ENCODE measurements at regions not wholly inside any gene's neighbourhood (a gene's known extent, or its start where the extent isn't known, plus 50 kb on each side); places are given as distances from the start of the nearest gene placed in this dataset.

GRCh38 chr4:104859601-104860237 is 287.0 kb upstream of the TET2 start:
- in situ Hi-C loops (cut with HindIII; ENCODE audit: low pct_ligation_motif_present, low sequenced_read_pairs): no loop called here
- DNase-seq: no peak
- no peak for TF ChIP-seq CTCF (IDR thresholded peaks at IDR 0.05; ENCODE audit: low read depth, low read length, missing control alignments)
- no peaks in the 10 kb centered on the region for H3K27me3 ChIP-seq (replicated peaks)
- H3K27ac ChIP-seq: no peak overlapping the region
- no peaks in the 10 kb centered on the region for H3K36me3 ChIP-seq (replicated peaks)
- H3K4me3 ChIP-seq (ENCODE audit: low read depth, low read length): no peak overlapping the region

- in situ Hi-C loops (cut with HindIII; ENCODE audit: low pct_ligation_motif_present, low sequenced_read_pairs): no loop called here
- Histone ChIP-seq H3K4me3 (ENCODE audit: low read depth, low read length) (no peak overlapping the region), H3K27ac (no peak overlapping the region), H3K36me3 (replicated peaks) (no peaks in the 10 kb centered on the region), H3K27me3 (replicated peaks) (no peaks in the 10 kb centered on the region)
- peak; percentile 81 for TF ChIP-seq CTCF (IDR thresholded peaks at IDR 0.05; ENCODE audit: low read depth, low read length, missing control alignments)
- peak; percentile 59 for DNase-seq
These were observed 286.2 kb upstream of the TET2 start for GRCh38 chr4:104860238-104861123.

GRCh38 chr4:104866809-104867208 is 279.9 kb upstream of the TET2 start:
- in situ Hi-C loops (cut with HindIII; ENCODE audit: low pct_ligation_motif_present, low sequenced_read_pairs): no loop called here
- DNase-seq: no peak
- Histone ChIP-seq H3K4me3 (ENCODE audit: low read depth, low read length) (no peak overlapping the region), H3K36me3 (replicated peaks) (no peaks in the 10 kb centered on the region), H3K27me3 (replicated peaks) (no peaks in the 10 kb centered on the region), H3K27ac (no peak overlapping the region)
- no peak for TF ChIP-seq CTCF (IDR thresholded peaks at IDR 0.05; ENCODE audit: low read depth, low read length, missing control alignments)

- Histone ChIP-seq H3K36me3 (replicated peaks) (no peaks in the 10 kb centered on the region), H3K27me3 (replicated peaks) (no peaks in the 10 kb centered on the region), H3K4me3 (ENCODE audit: low read depth, low read length) (no peak overlapping the region), H3K27ac (no peak overlapping the region)
- no peak for DNase-seq
- TF ChIP-seq CTCF (IDR thresholded peaks at IDR 0.05; ENCODE audit: low read depth, low read length, missing control alignments): no peak
- in situ Hi-C loops (cut with HindIII; ENCODE audit: low pct_ligation_motif_present, low sequenced_read_pairs): no loop called here
These were observed 278.1 kb upstream of the TET2 start for GRCh38 chr4:104868533-104868932.

- no peak overlapping the region for H3K4me3 ChIP-seq (ENCODE audit: low read depth, low read length)
- H3K27me3 ChIP-seq (replicated peaks): no peaks in the 10 kb centered on the region
- TF ChIP-seq CTCF (IDR thresholded peaks at IDR 0.05; ENCODE audit: low read depth, low read length, missing control alignments): no peak
- no peaks in the 10 kb centered on the region for H3K36me3 ChIP-seq (replicated peaks)
- no peak overlapping the region for H3K27ac ChIP-seq
- no peak for DNase-seq
- in situ Hi-C loops (cut with HindIII; ENCODE audit: low pct_ligation_motif_present, low sequenced_read_pairs): no loop called here
These were observed 277.7 kb upstream of the TET2 start for GRCh38 chr4:104868958-104869357.

Data from brain microvascular endothelial cell (primary cell).